ENCODE measurements at regions not wholly inside any gene's neighbourhood (a gene's known extent, or its start where the extent isn't known, plus 50 kb on each side); places are given as distances from the start of the nearest gene placed in this dataset.

DNA sequence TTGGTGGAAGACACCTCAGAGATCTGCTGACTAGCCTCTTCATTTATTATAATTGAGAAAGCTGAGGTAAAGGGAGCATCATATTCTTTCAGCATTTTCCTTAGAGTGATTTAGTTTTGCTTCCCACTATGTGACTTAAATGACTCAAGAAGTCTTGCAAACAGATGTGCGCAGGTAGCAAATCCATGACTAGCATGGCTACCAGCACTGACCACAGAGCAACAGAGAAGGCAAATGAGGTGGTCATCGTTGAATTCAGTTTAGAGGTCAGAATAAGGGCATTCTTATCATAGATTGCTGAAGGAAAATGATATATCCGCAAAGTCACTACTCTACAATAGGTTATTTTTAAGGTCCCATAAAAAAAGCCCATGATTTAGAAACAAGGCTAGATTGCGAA lies 162.2 kb downstream of the PIK3R1 start:
- TF ChIP-seq, protein P1, sequence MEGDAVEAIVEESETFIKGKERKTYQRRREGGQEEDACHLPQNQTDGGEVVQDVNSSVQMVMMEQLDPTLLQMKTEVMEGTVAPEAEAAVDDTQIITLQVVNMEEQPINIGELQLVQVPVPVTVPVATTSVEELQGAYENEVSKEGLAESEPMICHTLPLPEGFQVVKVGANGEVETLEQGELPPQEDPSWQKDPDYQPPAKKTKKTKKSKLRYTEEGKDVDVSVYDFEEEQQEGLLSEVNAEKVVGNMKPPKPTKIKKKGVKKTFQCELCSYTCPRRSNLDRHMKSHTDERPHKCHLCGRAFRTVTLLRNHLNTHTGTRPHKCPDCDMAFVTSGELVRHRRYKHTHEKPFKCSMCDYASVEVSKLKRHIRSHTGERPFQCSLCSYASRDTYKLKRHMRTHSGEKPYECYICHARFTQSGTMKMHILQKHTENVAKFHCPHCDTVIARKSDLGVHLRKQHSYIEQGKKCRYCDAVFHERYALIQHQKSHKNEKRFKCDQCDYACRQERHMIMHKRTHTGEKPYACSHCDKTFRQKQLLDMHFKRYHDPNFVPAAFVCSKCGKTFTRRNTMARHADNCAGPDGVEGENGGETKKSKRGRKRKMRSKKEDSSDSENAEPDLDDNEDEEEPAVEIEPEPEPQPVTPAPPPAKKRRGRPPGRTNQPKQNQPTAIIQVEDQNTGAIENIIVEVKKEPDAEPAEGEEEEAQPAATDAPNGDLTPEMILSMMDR (IDR thresholded peaks at IDR 0.05; ENCODE audit: low read depth, low read length, missing control alignments) = no peak
- no peak overlapping the region for H3K4me3 ChIP-seq (replicated peaks; ENCODE audit: low read depth, low read length)
- no peak for DNase-seq (ENCODE audit: extremely low read depth, low read depth)

DNA sequence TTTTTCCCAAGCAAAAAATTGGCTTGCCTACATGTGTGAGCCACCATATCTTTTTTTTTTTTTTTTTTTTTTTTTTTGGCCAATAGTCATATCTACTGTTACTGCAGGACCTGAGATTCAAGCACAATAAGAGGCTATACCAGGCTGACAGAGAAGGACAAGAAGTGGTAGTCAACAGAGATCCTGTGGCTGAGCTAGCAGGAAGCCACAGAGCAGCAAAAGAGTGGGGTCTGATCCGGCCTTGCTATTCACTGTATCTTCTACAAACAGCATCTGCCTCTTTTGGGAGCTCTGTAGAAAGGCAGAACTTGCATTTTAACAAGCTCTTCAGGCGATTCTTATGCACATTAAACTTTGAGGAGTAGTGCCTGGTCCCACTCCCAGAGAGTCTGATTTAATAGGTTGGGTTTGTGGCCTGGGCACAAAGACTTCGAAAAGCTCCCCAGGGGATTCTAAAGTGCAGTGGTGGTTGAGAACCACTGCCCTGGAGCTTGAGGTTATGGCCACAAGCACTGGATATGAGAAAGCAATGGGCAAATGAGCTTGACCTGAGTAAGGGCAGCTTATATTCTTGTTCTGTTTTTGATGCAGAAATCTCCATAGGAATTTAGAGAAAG lies 162.8 kb downstream of the PIK3R1 start:
- H3K4me3 ChIP-seq (replicated peaks; ENCODE audit: low read depth, low read length) = no peak overlapping the region
- no peak for DNase-seq (ENCODE audit: extremely low read depth, low read depth)
- TF ChIP-seq, protein P1 (IDR thresholded peaks at IDR 0.05; ENCODE audit: low read depth, low read length, missing control alignments) = no peak

DNA sequence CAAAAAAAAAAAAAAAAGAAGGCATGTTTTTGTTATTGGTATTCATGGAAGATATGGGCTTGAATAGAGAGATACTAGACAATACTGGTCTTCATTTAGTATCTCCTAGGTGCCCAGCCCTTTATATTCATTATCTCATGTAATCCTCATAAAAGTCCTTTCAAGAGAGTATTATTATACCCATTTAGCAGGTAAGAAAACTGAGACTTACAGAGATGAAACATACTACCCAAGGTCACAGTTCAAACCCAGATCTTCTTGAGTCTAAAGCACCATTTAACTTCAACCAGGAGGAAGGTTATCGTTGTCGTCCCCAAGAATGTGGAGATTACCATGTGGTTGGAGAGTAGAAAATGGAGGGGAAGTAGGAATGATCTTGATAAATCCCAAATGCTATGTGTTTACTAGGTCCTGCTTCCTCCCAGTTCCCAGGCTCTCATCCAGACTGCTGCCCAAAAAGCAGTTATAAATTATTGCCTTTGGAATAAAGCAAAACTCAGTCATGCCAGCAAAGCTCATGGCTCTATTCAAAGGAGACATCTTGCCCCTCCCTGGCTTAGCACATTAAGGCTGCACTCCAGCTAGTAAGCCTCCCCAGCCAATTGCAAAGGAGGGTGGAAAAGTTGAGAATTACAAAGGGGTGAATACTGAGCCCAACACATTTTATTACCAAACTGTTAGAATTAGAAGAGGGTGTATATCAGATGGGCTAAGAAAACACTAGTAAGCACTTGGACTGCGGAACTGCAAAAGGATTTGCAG lies 163.9 kb downstream of the PIK3R1 start:
- TF ChIP-seq, protein P1 (IDR thresholded peaks at IDR 0.05; ENCODE audit: low read depth, low read length, missing control alignments) = no peak
- no peak for DNase-seq (ENCODE audit: extremely low read depth, low read depth)
- no peak overlapping the region for H3K4me3 ChIP-seq (replicated peaks; ENCODE audit: low read depth, low read length)

DNA sequence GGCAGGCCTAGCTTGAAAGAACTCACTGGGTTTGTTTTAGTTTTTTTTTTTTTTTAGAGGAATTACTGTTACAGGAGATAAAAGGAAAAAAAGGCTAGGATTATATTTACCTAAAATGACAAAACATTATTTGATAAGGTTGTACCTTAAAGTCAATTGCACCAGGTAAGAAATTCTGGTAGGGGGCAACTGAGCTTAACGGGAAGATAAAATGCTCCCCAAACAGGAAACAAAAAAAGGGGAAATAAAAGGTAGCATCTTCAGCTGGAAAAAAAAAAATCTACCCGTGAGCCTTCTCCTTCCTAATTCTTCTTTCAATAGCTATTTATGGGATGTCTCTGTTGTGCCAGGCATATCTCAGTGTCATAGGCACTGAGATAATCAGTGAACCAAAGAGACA lies 164.5 kb downstream of the PIK3R1 start:
- no peak for DNase-seq (ENCODE audit: extremely low read depth, low read depth)
- TF ChIP-seq, protein P1 (IDR thresholded peaks at IDR 0.05; ENCODE audit: low read depth, low read length, missing control alignments) = no peak
- H3K4me3 ChIP-seq (replicated peaks; ENCODE audit: low read depth, low read length) = no peak overlapping the region

DNA sequence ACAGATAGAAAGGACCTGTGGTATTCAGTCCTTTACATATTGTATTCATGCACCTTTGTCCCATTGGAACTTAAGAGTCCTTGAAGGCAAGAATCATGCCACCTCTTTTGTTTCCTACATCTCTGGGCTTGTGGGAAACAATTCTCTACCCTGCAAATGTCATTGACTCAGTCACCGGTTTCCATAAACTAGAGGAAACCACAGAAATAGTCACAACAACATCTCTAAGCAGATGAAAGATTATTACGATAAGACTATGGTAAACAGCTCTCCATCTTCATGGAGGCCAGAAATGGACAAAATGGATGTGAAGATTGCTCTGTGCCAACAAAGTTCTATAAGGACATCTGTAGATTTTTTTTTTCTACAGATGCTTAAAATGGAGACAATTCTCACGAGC lies 165.5 kb downstream of the PIK3R1 start:
- no peak overlapping the region for H3K4me3 ChIP-seq (replicated peaks; ENCODE audit: low read depth, low read length)
- no peak for DNase-seq (ENCODE audit: extremely low read depth, low read depth)
- TF ChIP-seq, protein P1 (IDR thresholded peaks at IDR 0.05; ENCODE audit: low read depth, low read length, missing control alignments) = no peak

DNA sequence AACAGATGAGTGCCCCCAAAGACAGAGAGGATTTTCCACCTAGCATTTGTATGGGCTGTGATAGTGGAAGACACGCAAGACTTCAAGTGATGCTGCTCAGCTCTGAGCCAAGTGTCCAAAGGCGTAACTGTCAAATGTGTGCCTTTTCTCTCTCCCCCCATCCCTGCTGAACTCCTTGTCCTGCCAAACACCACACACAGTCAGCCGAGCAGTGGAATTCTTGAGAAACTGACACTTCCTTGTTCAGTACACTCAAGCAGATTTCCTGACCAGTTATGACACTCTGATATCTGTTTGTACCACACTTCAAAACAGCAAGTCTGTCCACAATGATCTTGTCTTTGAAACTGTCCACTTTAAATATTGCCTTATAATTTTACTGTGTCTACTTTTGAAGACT lies 166.4 kb downstream of the PIK3R1 start:
- no peak overlapping the region for H3K4me3 ChIP-seq (replicated peaks; ENCODE audit: low read depth, low read length)
- no peak for DNase-seq (ENCODE audit: extremely low read depth, low read depth)
- TF ChIP-seq, protein P1 (IDR thresholded peaks at IDR 0.05; ENCODE audit: low read depth, low read length, missing control alignments) = no peak

All from HFF-Myc (cell line).